ENCODE measurements at regions not wholly inside any gene's neighbourhood (a gene's known extent, or its start where the extent isn't known, plus 50 kb on each side); places are given as distances from the start of the nearest gene placed in this dataset.

- H3K27me3 Mint-ChIP-seq (ENCODE audit: low read depth in 3 of 3), result peaks cover 0 to 2% (median 0%) of the 10 kb centered on the region in 3 donors
- H3K4me3 ChIP-seq (replicated peaks in 1 of 3; ENCODE audit: low read depth in 2 of 3, low read length in 3 of 3), result no peak overlapping the region
- no peaks in the 10 kb centered on the region for H3K4me1 ChIP-seq (ENCODE audit: control insufficient read depth in 1 of 2, insufficient read depth in 2 of 2, low read length in 2 of 2)
- H3K27ac Mint-ChIP-seq, result peak overlapping the region in 1 of 7 donors; percentile 68
- H3K9me3 Mint-ChIP-seq, result peaks cover 0 to 9% (median 0%) of the 10 kb centered on the region in 7 donors
- 91% methylated on average over 10 of the region's 15 CpGs for WGBS (ENCODE audit: insufficient coverage)
- peaks cover 0 to 5% of the 10 kb centered on the region in 2 donors for H3K9me3 ChIP-seq (replicated peaks in 1 of 2; ENCODE audit: control insufficient read depth in 1 of 2, insufficient read depth in 1 of 2, low read length in 2 of 2)
- H3K4me2 ChIP-seq (replicated peaks; ENCODE audit: extremely low read depth, low read length, poor library complexity, severe bottlenecking), result no peak overlapping the region
- no peak for TF ChIP-seq CTCF (IDR thresholded peaks at IDR 0.05)
- H3K27ac ChIP-seq (ENCODE audit: low read depth in 1 of 2, low read length in 2 of 2), result no peak overlapping the region
- H3K9ac ChIP-seq (ENCODE audit: insufficient read depth, low read length, poor library complexity, severe bottlenecking), result no peak overlapping the region
- H3K27me3 ChIP-seq (ENCODE audit: control insufficient read depth in 2 of 2, insufficient read depth in 2 of 2, low read length in 2 of 2), result no peaks in the 10 kb centered on the region
- no peaks in the 10 kb centered on the region for H4K20me1 ChIP-seq (ENCODE audit: insufficient read depth, low read length)
- no peaks in the 10 kb centered on the region for H3K36me3 Mint-ChIP-seq
- no peak for DNase-seq
- H3K79me2 ChIP-seq (ENCODE audit: insufficient read depth, low read length), result no peaks in the 10 kb centered on the region
- H3K4me1 Mint-ChIP-seq, result no peaks in the 10 kb centered on the region
- intact Hi-C loops (cut with micrococcal nuclease), result no loop called here
- no peak overlapping the region for H2AFZ ChIP-seq (ENCODE audit: insufficient read depth, low read depth, low read length, poor library complexity, severe bottlenecking)
- no peak overlapping the region for H3K4me3 Mint-ChIP-seq
- H3K36me3 ChIP-seq (replicated peaks in 1 of 2; ENCODE audit: control insufficient read depth in 1 of 2, insufficient read depth in 2 of 2, low read length in 2 of 2), result no peaks in the 10 kb centered on the region
Observed at GRCh38 chr1:106747791-106748190, 308.7 kb upstream of the PRMT6 start.

- H3K4me1 Mint-ChIP-seq, result no peaks in the 10 kb centered on the region
- intact Hi-C loops (cut with micrococcal nuclease), result no loop called here
- Histone ChIP-seq H3K9me3 (replicated peaks in 1 of 2; ENCODE audit: control insufficient read depth in 1 of 2, insufficient read depth in 1 of 2, low read length in 2 of 2) (peaks cover 0 to 5% of the 10 kb centered on the region in 2 donors), H3K79me2 (ENCODE audit: insufficient read depth, low read length) (no peaks in the 10 kb centered on the region), H3K4me3 (replicated peaks in 1 of 3; ENCODE audit: low read depth in 2 of 3, low read length in 3 of 3) (no peak overlapping the region), H3K27ac (ENCODE audit: low read depth in 1 of 2, low read length in 2 of 2) (no peak overlapping the region), H3K36me3 (replicated peaks in 1 of 2; ENCODE audit: control insufficient read depth in 1 of 2, insufficient read depth in 2 of 2, low read length in 2 of 2) (no peaks in the 10 kb centered on the region), H3K9ac (ENCODE audit: insufficient read depth, low read length, poor library complexity, severe bottlenecking) (no peak overlapping the region), H3K27me3 (ENCODE audit: control insufficient read depth in 2 of 2, insufficient read depth in 2 of 2, low read length in 2 of 2) (no peaks in the 10 kb centered on the region), H2AFZ (ENCODE audit: insufficient read depth, low read depth, low read length, poor library complexity, severe bottlenecking) (no peak overlapping the region), H3K4me1 (ENCODE audit: control insufficient read depth in 1 of 2, insufficient read depth in 2 of 2, low read length in 2 of 2) (no peaks in the 10 kb centered on the region), H3K4me2 (replicated peaks; ENCODE audit: extremely low read depth, low read length, poor library complexity, severe bottlenecking) (no peak overlapping the region), H4K20me1 (ENCODE audit: insufficient read depth, low read length) (no peaks in the 10 kb centered on the region)
- TF ChIP-seq CTCF (IDR thresholded peaks at IDR 0.05), result no peak
- no peak overlapping the region for H3K4me3 Mint-ChIP-seq
- H3K36me3 Mint-ChIP-seq, result no peaks in the 10 kb centered on the region
- no peak overlapping the region for H3K27ac Mint-ChIP-seq
- peaks cover 0 to 2% (median 0%) of the 10 kb centered on the region in 3 donors for H3K27me3 Mint-ChIP-seq (ENCODE audit: low read depth in 3 of 3)
- no CpG with 5 or more reads among the region's 2 CpGs for WGBS (ENCODE audit: insufficient coverage)
- no peak for DNase-seq
- H3K9me3 Mint-ChIP-seq, result peaks cover 0 to 7% (median 0%) of the 10 kb centered on the region in 7 donors
Observed at GRCh38 chr1:106748606-106749005, 307.9 kb upstream of the PRMT6 start.
